SU-DHL-6 (cell line): ENCODE measurements at regions not wholly inside any gene's neighbourhood (a gene's known extent, or its start where the extent isn't known, plus 50 kb on each side); places are given as distances from the start of the nearest gene placed in this dataset.
"Not testable (repeated sequence)": the region's sequence is repeated elsewhere in the genome, so short reads cannot be mapped to it uniquely, and the experiment has no call there.

ENCODE experiments used
- H2AFZ ChIP-seq: fragments of 200-600 bp; sonication (generic); 2 replicates; pipeline ENCODE4 v1.6.1; 2014; ENCODE audit warnings: low read depth, mild to moderate bottlenecking, moderate library complexity, mixed read lengths, antibody characterized with exemption, low read length; ENCODE audit not compliant: severe bottlenecking
- H3F3A ChIP-seq: fragments of 200-600 bp; shearing (Covaris generic); 2 replicates; pipeline ENCODE4 v1.6.0; 2016; ENCODE audit warnings: antibody characterized with exemption, mild to moderate bottlenecking; ENCODE audit not compliant: insufficient read depth
- H3K27ac ChIP-seq: fragments of 200-600 bp; sonication (generic); 2 replicates; pipeline ENCODE4 v1.5.1; 2016; ENCODE audit warnings: low read depth, mild to moderate bottlenecking, low read length, moderate library complexity, mixed read lengths
- H3K27me3 ChIP-seq: fragments of 200-600 bp; sonication (generic), shearing (Covaris generic); 2 replicates; pipeline ENCODE4 v1.6.0; 2014; ENCODE audit warnings: mild to moderate bottlenecking, low read length
- H3K36me3 ChIP-seq: fragments of 200-600 bp; sonication (generic); 2 replicates; pipeline ENCODE4 v1.6.1; 2014; ENCODE audit warnings: mild to moderate bottlenecking, low read length, mixed read lengths
- H3K4me2 ChIP-seq: fragments of 300-600, 200-600 bp; shearing (Covaris generic), sonication (generic); 2 replicates; pipeline ENCODE4 v1.6.0; 2014; ENCODE audit warnings: low read length, low read depth, mild to moderate bottlenecking; ENCODE audit not compliant: poor library complexity, severe bottlenecking
- H3K4me3 ChIP-seq: fragments of 200-600 bp; sonication (generic); 2 replicates; pipeline ENCODE4 v1.5.1; 2014; ENCODE audit warnings: antibody characterized with exemption, low read length, mild to moderate bottlenecking, mixed read lengths; ENCODE audit not compliant: insufficient read depth, poor library complexity, severe bottlenecking
- H3K79me2 ChIP-seq: fragments of 200-600 bp; sonication (generic); 2 replicates; pipeline ENCODE4 v1.6.1; 2014; ENCODE audit warnings: mild to moderate bottlenecking, low read length, moderate library complexity; ENCODE audit not compliant: insufficient read depth
- H3K9ac ChIP-seq: fragments of 200-600 bp; sonication (generic); 2 replicates; pipeline ENCODE4 v1.7.0; 2014; ENCODE audit warnings: mild to moderate bottlenecking, low read length
- H3K9me2 ChIP-seq: fragments of 200-600 bp; sonication (generic); replicated peaks from 2 replicates; pipeline ENCODE4 v1.6.1; 2014; ENCODE audit warnings: low read length; ENCODE audit not compliant: insufficient read depth
- H3K9me3 ChIP-seq: fragments of 200-600 bp; sonication (generic); 2 replicates; pipeline ENCODE4 v1.6.1; 2014; ENCODE audit warnings: low read length, mixed read lengths; ENCODE audit not compliant: insufficient read depth
- H4K20me1 ChIP-seq: fragments of 200-600 bp; sonication (generic); 2 replicates; pipeline ENCODE4 v1.6.1; 2014; ENCODE audit warnings: low read depth, mild to moderate bottlenecking, antibody characterized with exemption, low read length, moderate library complexity, mixed read lengths
- CTCF ChIP-seq: fragments of 200-600 bp; sonication (generic); IDR thresholded peaks from one replicate; pipeline ENCODE4 v1.5.1; 2017; ENCODE audit warnings: antibody characterized with exemption, mild to moderate bottlenecking, low read length, moderate library complexity; ENCODE audit not compliant: insufficient read depth, poor library complexity, severe bottlenecking
- EZH2phosphoT487 ChIP-seq: fragments of 200-600 bp; sonication (generic), shearing (Covaris generic); conservative IDR thresholded peaks from 2 replicates; pipeline ENCODE4 v1.6.1; 2018; ENCODE audit warnings: mild to moderate bottlenecking, antibody characterized with exemption, low read length, moderate library complexity, mixed read lengths

GRCh38 chr9:75457474-75458011 is 369.2 kb downstream of the OSTF1 start:
- Histone ChIP-seq H3K27me3 (no peaks in the 10 kb centered on the region), H4K20me1 (no peaks in the 10 kb centered on the region), H3K9me2 (no peaks in the 10 kb centered on the region), H3F3A (no peaks in the 10 kb centered on the region), H2AFZ (no peak overlapping the region), H3K4me2 (no peak overlapping the region), H3K9me3 (no peaks in the 10 kb centered on the region), H3K4me3 (no peak overlapping the region), H3K36me3 (no peaks in the 10 kb centered on the region), H3K79me2 (no peaks in the 10 kb centered on the region), H3K27ac (no peak overlapping the region), H3K9ac (no peak overlapping the region)
- TF ChIP-seq CTCF (no peak), EZH2phosphoT487 (no peak)

GRCh38 chr9:75459311-75459710 is 371.0 kb downstream of the OSTF1 start:
- H3K4me2 ChIP-seq, H3K4me3 ChIP-seq, H3K27me3 ChIP-seq, H3F3A ChIP-seq, H3K9ac ChIP-seq, H3K79me2 ChIP-seq, H4K20me1 ChIP-seq, H3K36me3 ChIP-seq, H3K9me3 ChIP-seq, H3K9me2 ChIP-seq, H3K27ac ChIP-seq, H2AFZ ChIP-seq: not testable (repeated sequence)

- no peaks in the 10 kb centered on the region for H3K9me3 ChIP-seq
- no peaks in the 10 kb centered on the region for H3K9me2 ChIP-seq
- no peak overlapping the region for H3K4me3 ChIP-seq
- H3K27me3 ChIP-seq = no peaks in the 10 kb centered on the region
- no peak for TF ChIP-seq EZH2phosphoT487
- no peak for TF ChIP-seq CTCF
- H3K79me2 ChIP-seq = no peaks in the 10 kb centered on the region
- H3K36me3 ChIP-seq = no peaks in the 10 kb centered on the region
- no peak overlapping the region for H3K27ac ChIP-seq
- no peak overlapping the region for H2AFZ ChIP-seq
- no peak overlapping the region for H3K9ac ChIP-seq
- H3K4me2 ChIP-seq = no peak overlapping the region
- no peaks in the 10 kb centered on the region for H4K20me1 ChIP-seq
- no peaks in the 10 kb centered on the region for H3F3A ChIP-seq
Measured at GRCh38 chr9:75461183-75461582, 372.9 kb downstream of the OSTF1 start.

- Histone ChIP-seq H3K27me3 (no peaks in the 10 kb centered on the region), H3F3A (no peaks in the 10 kb centered on the region), H3K4me2 (no peak overlapping the region), H3K36me3 (no peaks in the 10 kb centered on the region), H4K20me1 (no peaks in the 10 kb centered on the region), H3K79me2 (no peaks in the 10 kb centered on the region), H3K9ac (no peak overlapping the region), H2AFZ (no peak overlapping the region), H3K27ac (no peak overlapping the region), H3K9me2 (no peaks in the 10 kb centered on the region), H3K4me3 (no peak overlapping the region), H3K9me3 (no peaks in the 10 kb centered on the region)
- TF ChIP-seq EZH2phosphoT487 (no peak), CTCF (no peak)
Measured at GRCh38 chr9:75462866-75463265, 374.6 kb downstream of the OSTF1 start.
